Tibial nerve (tissue), 4 donors: ENCODE measurements at regions not wholly inside any gene's neighbourhood (a gene's known extent, or its start where the extent isn't known, plus 50 kb on each side); places are given as distances from the start of the nearest gene placed in this dataset.

ENCODE experiments used
- DNase-seq, 2 donors: peaks; one replicate each; pipeline ENCODE4 v3.0.0-alpha.2; 2019; ENCODE audit warnings: low spot score in 2 of 2
- H3K27ac ChIP-seq, 4 donors: fragments of 200-600 bp; sonication (generic) in 3 of 4; one replicate each; pipeline ENCODE4 v1.5.1; 2017 to 2019; ENCODE audit warnings: mild to moderate bottlenecking in 1 of 4
- H3K27me3 ChIP-seq, 2 donors: fragments of 200-600 bp; sonication (generic) in 1 of 2; one replicate each; pipeline versions ENCODE4 v1.5.1 to v1.6.0; 2017 to 2019
- H3K36me3 ChIP-seq, 3 donors: fragments of 200-600 bp; sonication (generic); one replicate each; pipeline ENCODE4 v1.5.1; 2018 to 2019
- H3K4me1 ChIP-seq, 4 donors: fragments of 200-600 bp; sonication (generic) in 3 of 4; one replicate each; pipeline ENCODE4 v1.5.1; 2017 to 2019
- H3K4me3 ChIP-seq, 4 donors: fragments of 200-600 bp; sonication (generic) in 3 of 4; one replicate each; pipeline ENCODE4 v1.5.1; 2017 to 2019; ENCODE audit warnings: mild to moderate bottlenecking in 1 of 4, moderate library complexity in 1 of 4
- H3K9me3 ChIP-seq, 4 donors: fragments of 200-600 bp; sonication (generic) in 3 of 4; one replicate each; pipeline ENCODE4 v1.5.1; 2017 to 2019
- CTCF ChIP-seq, 5 experiments: fragments of 200-600 bp in 3 of 5; fragments of 450-650 bp in 2 of 5; sonication (generic) in 3 of 5; IDR thresholded peaks; one replicate each; pipeline ENCODE4 v1.5.1; 2016 to 2019; ENCODE audit warnings: antibody characterized with exemption in 5 of 5, mild to moderate bottlenecking in 3 of 5, moderate library complexity in 2 of 5
- EP300 ChIP-seq, 2 donors: sonication (generic); formaldehyde crosslinking; IDR thresholded peaks; one replicate each; pipeline ENCODE4 v1.6.1; 2017; ENCODE audit warnings: antibody characterized with exemption in 2 of 2, mild to moderate bottlenecking in 1 of 2
- POLR2A ChIP-seq, 2 donors: fragments of 450-650 bp; IDR thresholded peaks; one replicate each; pipeline ENCODE4 v1.6.1; 2017; ENCODE audit warnings: antibody characterized with exemption in 2 of 2, mild to moderate bottlenecking in 2 of 2, moderate library complexity in 2 of 2
- WGBS, 2 donors: methylation state at CpG; one replicate each; pipeline ENCODE4 v1.1.5; 2018; 5-methylcytosine and 5-hydroxymethylcytosine counted together

GRCh38 chr9:109887079-109887478, 107.1 kb downstream of the PALM2AKAP2 start:
- no peak overlapping the region for H3K27ac ChIP-seq
- H3K27me3 ChIP-seq, result no peaks in the 10 kb centered on the region
- H3K4me1 ChIP-seq, result peaks cover 0 to 19% (median 5%) of the 10 kb centered on the region in 4 donors
- no peaks in the 10 kb centered on the region for H3K36me3 ChIP-seq
- no peak for TF ChIP-seq CTCF (IDR thresholded peaks at IDR 0.05)
- no peak for TF ChIP-seq POLR2A (IDR thresholded peaks at IDR 0.05)
- no peak for TF ChIP-seq EP300 (IDR thresholded peaks at IDR 0.05)
- 48 to 50% methylated on average over 3 of the region's 3 CpGs for WGBS, 2 donors
- no peaks in the 10 kb centered on the region for H3K9me3 ChIP-seq
- H3K4me3 ChIP-seq, result no peak overlapping the region
- no peak for DNase-seq

- Histone ChIP-seq H3K27me3 (no peaks in the 10 kb centered on the region), H3K27ac (no peak overlapping the region), H3K4me1 (peaks cover 0 to 19% (median 5%) of the 10 kb centered on the region in 4 donors), H3K9me3 (no peaks in the 10 kb centered on the region), H3K4me3 (no peak overlapping the region), H3K36me3 (no peaks in the 10 kb centered on the region)
- no peak for TF ChIP-seq EP300 (IDR thresholded peaks at IDR 0.05)
- no peak for TF ChIP-seq CTCF (IDR thresholded peaks at IDR 0.05)
- TF ChIP-seq POLR2A (IDR thresholded peaks at IDR 0.05), result no peak
- WGBS, 2 donors, result 42 to 60% methylated on average over 1 of the region's 1 CpG
- DNase-seq, result no peak
Observed at GRCh38 chr9:109888695-109889094, 108.7 kb downstream of the PALM2AKAP2 start.

- Histone ChIP-seq H3K4me1 (peaks cover 0 to 21% (median 5%) of the 10 kb centered on the region in 4 donors), H3K36me3 (no peaks in the 10 kb centered on the region), H3K4me3 (no peak overlapping the region), H3K27ac (no peak overlapping the region), H3K9me3 (no peaks in the 10 kb centered on the region), H3K27me3 (no peaks in the 10 kb centered on the region)
- no peak for TF ChIP-seq POLR2A (IDR thresholded peaks at IDR 0.05)
- TF ChIP-seq CTCF (IDR thresholded peaks at IDR 0.05), result no peak
- TF ChIP-seq EP300 (IDR thresholded peaks at IDR 0.05), result no peak
- WGBS, 2 donors, result 75 to 85% methylated on average over 2 of the region's 2 CpGs
- DNase-seq, result no peak
Observed at GRCh38 chr9:109889456-109889855, 109.5 kb downstream of the PALM2AKAP2 start.

GRCh38 chr9:109893241-109893640, 113.2 kb downstream of the PALM2AKAP2 start:
- Histone ChIP-seq H3K4me3 (no peak overlapping the region), H3K4me1 (peaks cover 0 to 9% (median 0%) of the 10 kb centered on the region in 4 donors), H3K36me3 (no peaks in the 10 kb centered on the region), H3K27me3 (no peaks in the 10 kb centered on the region), H3K27ac (no peak overlapping the region), H3K9me3 (no peaks in the 10 kb centered on the region)
- no peak for DNase-seq
- TF ChIP-seq CTCF (IDR thresholded peaks at IDR 0.05) (no peak), POLR2A (IDR thresholded peaks at IDR 0.05) (no peak), EP300 (IDR thresholded peaks at IDR 0.05) (no peak)
- 89 to 91% methylated on average over 5 of the region's 5 CpGs for WGBS, 2 donors

- Histone ChIP-seq H3K4me1 (peaks cover 0 to 6% (median 0%) of the 10 kb centered on the region in 4 donors), H3K36me3 (no peaks in the 10 kb centered on the region), H3K27ac (no peak overlapping the region), H3K27me3 (no peaks in the 10 kb centered on the region), H3K4me3 (no peak overlapping the region), H3K9me3 (no peaks in the 10 kb centered on the region)
- TF ChIP-seq EP300 (IDR thresholded peaks at IDR 0.05), result no peak
- DNase-seq, result no peak
- WGBS, 2 donors, result 85 to 87% methylated on average over 6 of the region's 6 CpGs
Observed at GRCh38 chr9:109894473-109894872, 114.5 kb downstream of the PALM2AKAP2 start.
